ENCODE measurements at regions not wholly inside any gene's neighbourhood (a gene's known extent, or its start where the extent isn't known, plus 50 kb on each side); places are given as distances from the start of the nearest gene placed in this dataset.

DNA sequence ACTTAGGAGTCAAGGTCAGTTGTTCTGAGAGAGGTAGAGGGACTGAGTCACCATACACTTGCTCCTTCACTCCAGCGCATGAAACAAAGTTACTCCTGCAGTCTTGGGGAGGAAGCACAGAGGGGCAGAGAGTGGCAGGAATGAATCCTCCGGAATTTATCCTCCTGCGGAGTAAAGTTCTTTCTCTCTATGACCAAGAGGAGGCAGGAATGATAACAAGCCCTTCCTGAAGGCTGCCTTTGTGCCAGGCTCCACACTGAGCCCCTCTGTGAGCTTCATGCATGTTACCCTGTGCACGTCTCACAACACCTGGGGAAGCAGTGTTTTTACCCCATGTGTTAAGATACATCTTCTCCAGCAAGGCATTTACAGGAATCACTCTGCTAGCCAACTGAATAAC is 458.4 kb downstream of the KLF12 start:
- no peak for TF ChIP-seq EZH2 (IDR thresholded peaks at IDR 0.05; ENCODE audit: low read length, unreplicated experiment)
- TF ChIP-seq, protein P1, sequence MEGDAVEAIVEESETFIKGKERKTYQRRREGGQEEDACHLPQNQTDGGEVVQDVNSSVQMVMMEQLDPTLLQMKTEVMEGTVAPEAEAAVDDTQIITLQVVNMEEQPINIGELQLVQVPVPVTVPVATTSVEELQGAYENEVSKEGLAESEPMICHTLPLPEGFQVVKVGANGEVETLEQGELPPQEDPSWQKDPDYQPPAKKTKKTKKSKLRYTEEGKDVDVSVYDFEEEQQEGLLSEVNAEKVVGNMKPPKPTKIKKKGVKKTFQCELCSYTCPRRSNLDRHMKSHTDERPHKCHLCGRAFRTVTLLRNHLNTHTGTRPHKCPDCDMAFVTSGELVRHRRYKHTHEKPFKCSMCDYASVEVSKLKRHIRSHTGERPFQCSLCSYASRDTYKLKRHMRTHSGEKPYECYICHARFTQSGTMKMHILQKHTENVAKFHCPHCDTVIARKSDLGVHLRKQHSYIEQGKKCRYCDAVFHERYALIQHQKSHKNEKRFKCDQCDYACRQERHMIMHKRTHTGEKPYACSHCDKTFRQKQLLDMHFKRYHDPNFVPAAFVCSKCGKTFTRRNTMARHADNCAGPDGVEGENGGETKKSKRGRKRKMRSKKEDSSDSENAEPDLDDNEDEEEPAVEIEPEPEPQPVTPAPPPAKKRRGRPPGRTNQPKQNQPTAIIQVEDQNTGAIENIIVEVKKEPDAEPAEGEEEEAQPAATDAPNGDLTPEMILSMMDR (conservative IDR thresholded peaks at IDR 0.05; ENCODE audit: low read depth, low read length): no peak
- no peak for TF ChIP-seq EZH2phosphoT487 (IDR thresholded peaks at IDR 0.05; ENCODE audit: borderline replicate concordance, low read length)

All from PC-3 (cell line).